Karpas-422 (cell line): ENCODE measurements at regions not wholly inside any gene's neighbourhood (a gene's known extent, or its start where the extent isn't known, plus 50 kb on each side); places are given as distances from the start of the nearest gene placed in this dataset.

Experiments
- DNase-seq: peaks from one replicate; pipeline ENCODE4 v3.0.0-alpha.2; 2015
- H2AFZ ChIP-seq: fragments of 200-600 bp; sonication (generic); 2 replicates; pipeline ENCODE4 v1.6.1; 2014; ENCODE audit warnings: antibody characterized with exemption, low read length, mixed read lengths
- H3K27ac ChIP-seq: fragments of 200-600 bp; sonication (generic); 2 replicates; pipeline ENCODE4 v1.5.1; 2014; ENCODE audit warnings: mild to moderate bottlenecking, low read length, moderate library complexity
- H3K27me3 ChIP-seq: fragments of 200-600 bp; sonication (generic); 2 replicates; pipeline ENCODE4 v1.6.1; 2014; ENCODE audit warnings: low read length, mixed read lengths
- H3K36me3 ChIP-seq: fragments of 200-600 bp; sonication (generic); 2 replicates; pipeline ENCODE4 v1.6.1; 2014; ENCODE audit warnings: low read length, mixed read lengths; ENCODE audit not compliant: insufficient read depth
- H3K4me1 ChIP-seq: fragments of 200-600 bp; sonication (generic); 2 replicates; pipeline ENCODE4 v1.6.1; 2014; ENCODE audit warnings: mild to moderate bottlenecking, low read length, mixed read lengths
- H3K4me2 ChIP-seq: fragments of 200-600 bp; sonication (generic); 2 replicates; pipeline ENCODE4 v1.6.1; 2014; ENCODE audit warnings: low read length, low read depth, mild to moderate bottlenecking; ENCODE audit not compliant: poor library complexity, severe bottlenecking
- H3K4me3 ChIP-seq: fragments of 200-600 bp; sonication (generic); 2 replicates; pipeline ENCODE4 v1.5.1; 2014; ENCODE audit warnings: mild to moderate bottlenecking, antibody characterized with exemption, low read length, mixed read lengths
- H3K79me2 ChIP-seq: fragments of 200-600 bp; sonication (generic); 2 replicates; pipeline ENCODE4 v1.6.1; 2014; ENCODE audit warnings: mild to moderate bottlenecking, low read length, mixed read lengths
- H3K9ac ChIP-seq: fragments of 200-600 bp; sonication (generic); 2 replicates; pipeline ENCODE4 v1.6.0; 2014; ENCODE audit warnings: low read length
- H3K9me2 ChIP-seq: fragments of 200-600 bp; sonication (generic), shearing (Covaris generic); replicated peaks from 2 replicates; pipeline ENCODE4 v1.6.0; 2014; ENCODE audit warnings: mild to moderate bottlenecking, low read length, moderate library complexity; ENCODE audit not compliant: insufficient read depth
- H3K9me3 ChIP-seq: fragments of 300-700, 200-600 bp; sonication (generic); 2 replicates; pipeline ENCODE4 v1.6.1; 2014; ENCODE audit warnings: low read length, mixed read lengths
- H4K20me1 ChIP-seq: fragments of 200-600 bp; sonication (generic); 2 replicates; pipeline ENCODE4 v1.6.1; 2014; ENCODE audit warnings: mild to moderate bottlenecking, antibody characterized with exemption, low read length, low read depth; ENCODE audit not compliant: insufficient read depth

- H3K79me2 ChIP-seq, result no peaks in the 10 kb centered on the region
- no peaks in the 10 kb centered on the region for H3K9me2 ChIP-seq
- H4K20me1 ChIP-seq, result no peaks in the 10 kb centered on the region
- no peak overlapping the region for H2AFZ ChIP-seq
- no peak overlapping the region for H3K4me2 ChIP-seq
- no peaks in the 10 kb centered on the region for H3K9me3 ChIP-seq
- no peaks in the 10 kb centered on the region; the same call in 1 of the 2 replicates for H3K36me3 ChIP-seq
- peaks cover 13% of the 10 kb centered on the region for H3K4me1 ChIP-seq
- H3K27me3 ChIP-seq, result no peaks in the 10 kb centered on the region
- no peak overlapping the region for H3K4me3 ChIP-seq
- no peak overlapping the region for H3K27ac ChIP-seq
- H3K9ac ChIP-seq, result no peak overlapping the region
- no peak for DNase-seq
These were observed 856.9 kb upstream of the FRG1 start for GRCh38 chr4:189083769-189084168.

GRCh38 chr4:189084671-189085070 is 856.0 kb upstream of the FRG1 start:
- no peak overlapping the region for H3K9ac ChIP-seq
- H3K4me3 ChIP-seq, result no peak overlapping the region
- H3K79me2 ChIP-seq, result no peaks in the 10 kb centered on the region
- H3K36me3 ChIP-seq, result no peaks in the 10 kb centered on the region; the same call in 1 of the 2 replicates
- no peaks in the 10 kb centered on the region for H3K9me2 ChIP-seq
- no peak overlapping the region for H3K27ac ChIP-seq
- H4K20me1 ChIP-seq, result no peaks in the 10 kb centered on the region
- H3K4me2 ChIP-seq, result no peak overlapping the region
- H3K27me3 ChIP-seq, result no peaks in the 10 kb centered on the region
- peaks cover 13% of the 10 kb centered on the region for H3K4me1 ChIP-seq
- H3K9me3 ChIP-seq, result no peaks in the 10 kb centered on the region
- no peak overlapping the region for H2AFZ ChIP-seq
- peak; percentile 50 for DNase-seq

GRCh38 chr4:189087971-189088370 is 852.7 kb upstream of the FRG1 start:
- no peaks in the 10 kb centered on the region for H4K20me1 ChIP-seq
- H3K4me3 ChIP-seq, result no peak overlapping the region
- H3K36me3 ChIP-seq, result no peaks in the 10 kb centered on the region; the same call in 1 of the 2 replicates
- H2AFZ ChIP-seq, result no peak overlapping the region
- H3K4me1 ChIP-seq, result peaks cover 41% of the 10 kb centered on the region
- H3K4me2 ChIP-seq, result no peak overlapping the region
- no peaks in the 10 kb centered on the region for H3K9me3 ChIP-seq
- H3K27ac ChIP-seq, result no peak overlapping the region
- no peak overlapping the region for H3K9ac ChIP-seq
- no peaks in the 10 kb centered on the region for H3K27me3 ChIP-seq
- no peak for DNase-seq
- no peaks in the 10 kb centered on the region for H3K79me2 ChIP-seq
- H3K9me2 ChIP-seq, result no peaks in the 10 kb centered on the region

GRCh38 chr4:189088780-189089179 is 851.9 kb upstream of the FRG1 start:
- Histone ChIP-seq H3K9ac (no peak overlapping the region), H3K4me1 (peaks cover 42% of the 10 kb centered on the region), H3K9me3 (no peaks in the 10 kb centered on the region), H3K4me3 (no peak overlapping the region), H2AFZ (no peak overlapping the region), H3K36me3 (no peaks in the 10 kb centered on the region; the same call in 1 of the 2 replicates), H3K27me3 (no peaks in the 10 kb centered on the region), H3K27ac (no peak overlapping the region), H4K20me1 (no peaks in the 10 kb centered on the region), H3K4me2 (no peak overlapping the region), H3K9me2 (no peaks in the 10 kb centered on the region), H3K79me2 (no peaks in the 10 kb centered on the region)
- DNase-seq, result no peak

- DNase-seq, result no peak
- Histone ChIP-seq H4K20me1 (no peaks in the 10 kb centered on the region), H3K4me3 (no peak overlapping the region), H2AFZ (peak overlapping the region; percentile 54; the same call in 1 of the 2 replicates), H3K79me2 (no peaks in the 10 kb centered on the region), H3K27me3 (no peaks in the 10 kb centered on the region), H3K9ac (no peak overlapping the region), H3K9me3 (no peaks in the 10 kb centered on the region), H3K4me1 (peaks cover 33% of the 10 kb centered on the region), H3K36me3 (no peaks in the 10 kb centered on the region), H3K4me2 (peak overlapping the region; percentile 44), H3K27ac (peak overlapping the region; percentile 30; the same call in 1 of the 2 replicates), H3K9me2 (no peaks in the 10 kb centered on the region)
These were observed 850.4 kb upstream of the FRG1 start for GRCh38 chr4:189090174-189090814.

GRCh38 chr4:189092581-189092980 is 848.1 kb upstream of the FRG1 start:
- H3K27ac ChIP-seq, result 0 out of 2 replicates have a peak overlapping the region, but pooled peaks have one; percentile 11
- no peaks in the 10 kb centered on the region for H3K27me3 ChIP-seq
- H3K36me3 ChIP-seq, result no peaks in the 10 kb centered on the region
- H3K9me3 ChIP-seq, result no peaks in the 10 kb centered on the region
- no peaks in the 10 kb centered on the region for H4K20me1 ChIP-seq
- DNase-seq, result peak; percentile 58
- H3K9ac ChIP-seq, result no peak overlapping the region
- H3K4me2 ChIP-seq, result no peak overlapping the region
- H3K4me3 ChIP-seq, result no peak overlapping the region
- H3K9me2 ChIP-seq, result no peaks in the 10 kb centered on the region
- peaks cover 29% of the 10 kb centered on the region for H3K4me1 ChIP-seq
- H3K79me2 ChIP-seq, result no peaks in the 10 kb centered on the region
- no peak overlapping the region for H2AFZ ChIP-seq

GRCh38 chr4:189096108-189096507 is 844.6 kb upstream of the FRG1 start:
- H3K4me2 ChIP-seq, result no peak overlapping the region
- H3K9me2 ChIP-seq, result no peaks in the 10 kb centered on the region
- H3K9ac ChIP-seq, result no peak overlapping the region
- H3K27ac ChIP-seq, result no peak overlapping the region
- peaks cover 18% of the 10 kb centered on the region for H3K4me1 ChIP-seq
- H3K36me3 ChIP-seq, result no peaks in the 10 kb centered on the region
- no peaks in the 10 kb centered on the region for H4K20me1 ChIP-seq
- no peaks in the 10 kb centered on the region for H3K27me3 ChIP-seq
- no peak overlapping the region for H3K4me3 ChIP-seq
- no peak for DNase-seq
- H2AFZ ChIP-seq, result no peak overlapping the region
- H3K9me3 ChIP-seq, result no peaks in the 10 kb centered on the region
- H3K79me2 ChIP-seq, result no peaks in the 10 kb centered on the region

- no peaks in the 10 kb centered on the region for H3K36me3 ChIP-seq
- H3K27ac ChIP-seq, result no peak overlapping the region
- no peak overlapping the region for H3K9ac ChIP-seq
- H3K4me2 ChIP-seq, result no peak overlapping the region
- H3K27me3 ChIP-seq, result no peaks in the 10 kb centered on the region
- DNase-seq, result no peak
- peaks cover 14% of the 10 kb centered on the region for H3K4me1 ChIP-seq
- H2AFZ ChIP-seq, result no peak overlapping the region
- H3K79me2 ChIP-seq, result no peaks in the 10 kb centered on the region
- H4K20me1 ChIP-seq, result no peaks in the 10 kb centered on the region
- no peaks in the 10 kb centered on the region for H3K9me3 ChIP-seq
- no peak overlapping the region for H3K4me3 ChIP-seq
- H3K9me2 ChIP-seq, result no peaks in the 10 kb centered on the region
These were observed 844.0 kb upstream of the FRG1 start for GRCh38 chr4:189096717-189097116.
